ENCODE measurements at regions not wholly inside any gene's neighbourhood (a gene's known extent, or its start where the extent isn't known, plus 50 kb on each side); places are given as distances from the start of the nearest gene placed in this dataset.

DNA sequence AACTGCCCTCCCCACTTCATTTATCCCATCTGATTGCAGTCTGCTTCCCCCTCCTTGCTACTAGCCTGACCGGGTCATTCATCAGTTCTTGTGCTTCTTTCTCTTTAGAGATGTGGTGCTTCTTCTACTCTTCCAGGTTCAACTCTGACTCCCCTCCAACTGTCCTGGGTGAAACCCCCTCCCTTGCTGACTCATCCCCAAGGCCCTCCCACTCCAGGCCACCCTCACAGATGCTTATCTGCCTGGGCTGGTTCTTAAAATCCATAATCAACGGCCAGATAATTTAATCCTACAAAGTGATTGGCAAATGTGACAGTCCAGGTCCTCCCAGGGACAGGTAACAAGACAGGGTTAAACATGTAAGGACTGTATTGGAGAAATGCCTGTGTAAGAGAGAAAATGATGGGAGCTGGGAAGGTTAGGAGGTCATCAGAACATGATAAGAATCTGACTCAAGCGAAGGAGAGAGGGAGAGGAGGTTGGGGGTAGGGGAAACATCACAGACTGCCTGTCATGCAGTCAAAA is 182.8 kb upstream of the C1QTNF7 start:
- TF ChIP-seq, protein P1, sequence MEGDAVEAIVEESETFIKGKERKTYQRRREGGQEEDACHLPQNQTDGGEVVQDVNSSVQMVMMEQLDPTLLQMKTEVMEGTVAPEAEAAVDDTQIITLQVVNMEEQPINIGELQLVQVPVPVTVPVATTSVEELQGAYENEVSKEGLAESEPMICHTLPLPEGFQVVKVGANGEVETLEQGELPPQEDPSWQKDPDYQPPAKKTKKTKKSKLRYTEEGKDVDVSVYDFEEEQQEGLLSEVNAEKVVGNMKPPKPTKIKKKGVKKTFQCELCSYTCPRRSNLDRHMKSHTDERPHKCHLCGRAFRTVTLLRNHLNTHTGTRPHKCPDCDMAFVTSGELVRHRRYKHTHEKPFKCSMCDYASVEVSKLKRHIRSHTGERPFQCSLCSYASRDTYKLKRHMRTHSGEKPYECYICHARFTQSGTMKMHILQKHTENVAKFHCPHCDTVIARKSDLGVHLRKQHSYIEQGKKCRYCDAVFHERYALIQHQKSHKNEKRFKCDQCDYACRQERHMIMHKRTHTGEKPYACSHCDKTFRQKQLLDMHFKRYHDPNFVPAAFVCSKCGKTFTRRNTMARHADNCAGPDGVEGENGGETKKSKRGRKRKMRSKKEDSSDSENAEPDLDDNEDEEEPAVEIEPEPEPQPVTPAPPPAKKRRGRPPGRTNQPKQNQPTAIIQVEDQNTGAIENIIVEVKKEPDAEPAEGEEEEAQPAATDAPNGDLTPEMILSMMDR (IDR thresholded peaks at IDR 0.05; ENCODE audit: low read depth, low read length, missing control alignments) = no peak
- no peak for DNase-seq (ENCODE audit: low read depth)
- no peak overlapping the region for H3K4me3 ChIP-seq (ENCODE audit: low read depth, low read length)

DNA sequence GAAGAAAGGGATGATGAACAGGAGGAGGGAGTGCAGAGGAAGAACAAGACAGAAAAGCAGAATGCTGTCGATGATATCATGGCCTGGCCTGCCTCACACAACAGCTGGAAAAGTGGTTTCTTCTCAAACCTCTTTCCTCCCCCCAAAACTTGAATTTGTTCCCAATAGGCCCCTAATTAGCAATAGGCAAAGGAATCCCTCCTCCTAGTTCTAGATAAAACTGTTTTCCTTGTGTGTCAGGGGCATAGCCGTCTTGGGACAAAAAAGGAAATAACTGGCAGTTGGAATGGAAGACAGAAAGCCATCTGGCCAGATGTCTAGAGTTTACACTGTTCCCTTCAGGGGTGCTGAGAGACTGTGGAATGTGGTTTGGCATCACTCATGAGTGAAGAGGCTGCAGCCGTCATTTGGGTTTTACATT is 177.8 kb upstream of the C1QTNF7 start:
- TF ChIP-seq, protein P1 (IDR thresholded peaks at IDR 0.05; ENCODE audit: low read depth, low read length, missing control alignments) = no peak
- no peak for DNase-seq (ENCODE audit: low read depth)
- no peak overlapping the region for H3K4me3 ChIP-seq (ENCODE audit: low read depth, low read length)

DNA sequence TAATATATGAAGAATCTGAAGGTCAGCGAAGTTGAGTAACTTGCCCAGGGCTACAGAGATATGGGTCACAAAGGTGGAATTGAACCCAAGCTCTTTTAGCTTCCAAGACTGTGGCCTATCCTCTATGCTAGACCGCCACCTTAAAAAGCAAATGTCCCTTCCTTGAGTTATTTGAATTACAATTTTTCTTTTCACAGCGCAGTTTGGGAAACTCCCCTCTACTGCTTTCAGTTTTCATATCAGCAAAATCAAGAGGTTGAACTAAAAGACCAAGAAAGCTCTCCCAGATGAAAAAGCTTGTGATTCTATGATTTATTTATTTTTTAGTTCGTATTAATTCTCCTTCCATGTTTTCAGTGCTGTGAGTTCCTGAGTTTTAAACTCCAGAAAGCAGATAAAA is 174.5 kb upstream of the C1QTNF7 start:
- no peak overlapping the region for H3K4me3 ChIP-seq (ENCODE audit: low read depth, low read length)
- TF ChIP-seq, protein P1 (IDR thresholded peaks at IDR 0.05; ENCODE audit: low read depth, low read length, missing control alignments) = no peak
- DNase-seq (ENCODE audit: low read depth) = peak; percentile 13

DNA sequence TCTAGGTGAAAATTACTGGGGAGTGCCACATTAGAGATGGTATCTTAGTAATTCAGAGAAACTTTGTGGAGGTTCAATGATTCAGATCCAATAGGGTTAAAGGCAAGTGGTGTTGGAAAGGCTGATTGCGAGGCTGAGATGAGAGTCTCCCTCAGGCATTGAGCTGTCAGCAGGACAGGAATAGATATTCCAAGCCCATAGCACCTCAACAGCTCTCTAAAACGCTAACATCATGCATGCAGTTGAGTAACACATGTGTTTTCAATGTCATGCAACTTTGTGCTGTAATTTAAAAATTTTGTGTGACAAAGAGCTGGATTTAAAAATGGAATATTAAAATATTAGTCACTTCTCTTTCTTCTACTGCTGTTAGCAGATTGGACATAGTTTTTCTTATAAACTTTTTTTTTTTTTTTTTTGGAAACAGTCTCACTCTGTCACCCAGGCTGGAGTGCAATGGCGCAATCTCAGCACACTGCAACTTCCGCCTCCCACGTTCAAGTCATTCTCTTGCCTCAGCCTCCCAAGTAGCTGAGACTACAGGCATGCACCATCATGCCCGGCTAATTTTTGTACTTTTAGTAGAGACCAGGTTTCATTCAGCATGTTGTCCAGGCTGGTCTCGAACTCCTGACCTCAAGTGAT is 173.5 kb upstream of the C1QTNF7 start:
- no peak for DNase-seq (ENCODE audit: low read depth)
- TF ChIP-seq, protein P1 (IDR thresholded peaks at IDR 0.05; ENCODE audit: low read depth, low read length, missing control alignments) = no peak
- H3K4me3 ChIP-seq (ENCODE audit: low read depth, low read length) = no peak overlapping the region

DNA sequence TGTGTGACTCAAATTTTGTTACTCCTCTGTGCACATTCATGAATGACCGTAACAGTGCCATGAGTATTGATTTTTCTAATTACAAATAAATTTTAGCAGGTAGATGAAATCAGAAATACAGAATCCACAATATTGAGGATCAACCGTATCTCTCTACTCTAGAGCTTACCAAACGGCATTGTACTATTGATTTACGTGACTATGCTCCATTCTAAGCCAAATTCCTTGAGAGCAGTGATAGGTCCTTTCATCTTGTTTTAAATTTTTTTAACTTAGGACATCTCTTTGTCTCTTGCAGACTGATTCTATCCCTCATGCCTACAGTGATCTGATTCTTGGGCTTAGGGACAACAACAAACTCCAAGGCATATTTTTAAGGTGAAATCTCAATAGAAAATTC is 172.3 kb upstream of the C1QTNF7 start:
- TF ChIP-seq, protein P1 (IDR thresholded peaks at IDR 0.05; ENCODE audit: low read depth, low read length, missing control alignments) = no peak
- H3K4me3 ChIP-seq (ENCODE audit: low read depth, low read length) = no peak overlapping the region
- DNase-seq (ENCODE audit: low read depth) = no peak

DNA sequence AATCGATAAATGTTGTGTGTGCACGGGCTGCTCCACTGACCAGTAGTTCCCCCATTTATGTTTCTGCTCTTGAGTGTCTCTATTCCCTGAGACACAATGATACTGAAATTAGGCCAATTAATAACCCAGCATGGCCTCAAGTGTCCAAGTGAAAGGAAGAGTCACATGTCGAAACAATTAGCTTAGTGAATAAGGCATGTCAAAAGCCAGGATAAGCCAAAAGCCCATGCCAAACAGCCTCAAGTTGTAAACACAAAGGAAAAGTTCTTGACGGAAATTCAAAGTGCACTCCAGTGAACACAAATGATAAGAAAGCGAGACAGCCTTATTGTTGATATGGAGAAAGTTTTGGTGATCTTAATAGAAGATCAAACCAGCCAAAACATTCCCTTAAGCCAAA is 167.1 kb upstream of the C1QTNF7 start:
- no peak overlapping the region for H3K4me3 ChIP-seq (ENCODE audit: low read depth, low read length)
- no peak for DNase-seq (ENCODE audit: low read depth)
- TF ChIP-seq, protein P1 (IDR thresholded peaks at IDR 0.05; ENCODE audit: low read depth, low read length, missing control alignments) = no peak

DNA sequence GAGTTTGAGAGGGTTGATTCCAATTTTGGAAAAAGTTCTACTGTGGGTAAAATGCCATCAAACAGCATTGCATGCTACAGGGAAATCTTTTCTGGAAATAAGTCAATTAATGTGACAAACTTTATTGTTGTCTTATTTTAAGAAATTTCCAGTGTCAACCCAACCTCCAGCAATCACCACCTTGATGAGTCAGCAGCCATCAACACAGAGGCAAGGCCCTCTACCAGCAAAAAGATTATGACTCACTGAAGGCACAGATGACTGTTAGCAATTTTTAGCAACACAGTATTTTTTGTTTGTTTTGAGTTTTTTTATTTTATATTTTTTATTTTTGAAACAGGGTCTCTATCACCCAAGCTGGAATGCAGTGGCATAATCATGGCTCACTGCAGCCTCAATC is 165.4 kb upstream of the C1QTNF7 start:
- DNase-seq (ENCODE audit: low read depth) = no peak
- TF ChIP-seq, protein P1 (IDR thresholded peaks at IDR 0.05; ENCODE audit: low read depth, low read length, missing control alignments) = no peak
- H3K4me3 ChIP-seq (ENCODE audit: low read depth, low read length) = no peak overlapping the region

Measured in GM12864 (cell line).